ENCODE measurements at regions not wholly inside any gene's neighbourhood (a gene's known extent, or its start where the extent isn't known, plus 50 kb on each side); places are given as distances from the start of the nearest gene placed in this dataset.

GRCh38 chr5:174644436-174644835 is 79.9 kb upstream of the MSX2 start:
- TF ChIP-seq EZH2 (IDR thresholded peaks at IDR 0.05; ENCODE audit: insufficient read depth, poor library complexity, severe bottlenecking) (no peak), EZH2phosphoT487 (IDR thresholded peaks at IDR 0.05; ENCODE audit: insufficient read depth, low read depth) (no peak)
